Breast epithelium (tissue), 3 donors: ENCODE measurements at regions not wholly inside any gene's neighbourhood (a gene's known extent, or its start where the extent isn't known, plus 50 kb on each side); places are given as distances from the start of the nearest gene placed in this dataset.

ENCODE experiments used
- POLR2A ChIP-seq: fragments of 450-650 bp; IDR thresholded peaks from one replicate; pipeline ENCODE4 v1.6.1; 2016; ENCODE audit warnings: antibody characterized with exemption, mild to moderate bottlenecking, moderate library complexity
- POLR2AphosphoS5 ChIP-seq, 3 donors: sonication (generic); formaldehyde crosslinking; IDR thresholded peaks; one replicate each; pipeline ENCODE4 v1.6.1; 2017; ENCODE audit warnings: antibody characterized with exemption in 3 of 3
- TF ChIP-seq, protein P1 (sequence below), 3 donors: fragments of 450-650 bp; IDR thresholded peaks; one replicate each; pipeline ENCODE4 v1.5.1; 2016 to 2017; ENCODE audit warnings: antibody characterized with exemption in 3 of 3, mild to moderate bottlenecking in 3 of 3, moderate library complexity in 3 of 3

DNA sequence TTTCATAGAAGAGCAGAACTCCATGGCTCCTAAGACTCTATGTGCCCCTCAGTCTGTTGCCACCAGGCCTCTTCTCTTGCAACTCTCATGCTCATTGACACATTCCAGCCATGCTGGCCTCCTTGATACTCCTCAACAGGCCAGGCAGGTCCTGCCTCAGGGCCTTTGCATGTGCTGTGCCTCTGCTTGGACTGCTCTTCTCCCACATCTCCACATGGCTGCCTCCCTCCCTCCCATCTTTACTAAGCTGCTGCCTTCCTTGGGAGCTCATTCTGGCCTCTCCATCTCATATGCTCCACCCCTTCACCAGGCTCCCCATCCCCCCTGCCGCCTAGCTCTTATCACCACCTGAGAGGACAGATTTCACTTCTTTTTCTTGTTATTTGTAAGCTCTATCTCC is 103.8 kb upstream of the GPR26 start:
- TF ChIP-seq, protein P1, sequence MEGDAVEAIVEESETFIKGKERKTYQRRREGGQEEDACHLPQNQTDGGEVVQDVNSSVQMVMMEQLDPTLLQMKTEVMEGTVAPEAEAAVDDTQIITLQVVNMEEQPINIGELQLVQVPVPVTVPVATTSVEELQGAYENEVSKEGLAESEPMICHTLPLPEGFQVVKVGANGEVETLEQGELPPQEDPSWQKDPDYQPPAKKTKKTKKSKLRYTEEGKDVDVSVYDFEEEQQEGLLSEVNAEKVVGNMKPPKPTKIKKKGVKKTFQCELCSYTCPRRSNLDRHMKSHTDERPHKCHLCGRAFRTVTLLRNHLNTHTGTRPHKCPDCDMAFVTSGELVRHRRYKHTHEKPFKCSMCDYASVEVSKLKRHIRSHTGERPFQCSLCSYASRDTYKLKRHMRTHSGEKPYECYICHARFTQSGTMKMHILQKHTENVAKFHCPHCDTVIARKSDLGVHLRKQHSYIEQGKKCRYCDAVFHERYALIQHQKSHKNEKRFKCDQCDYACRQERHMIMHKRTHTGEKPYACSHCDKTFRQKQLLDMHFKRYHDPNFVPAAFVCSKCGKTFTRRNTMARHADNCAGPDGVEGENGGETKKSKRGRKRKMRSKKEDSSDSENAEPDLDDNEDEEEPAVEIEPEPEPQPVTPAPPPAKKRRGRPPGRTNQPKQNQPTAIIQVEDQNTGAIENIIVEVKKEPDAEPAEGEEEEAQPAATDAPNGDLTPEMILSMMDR (IDR thresholded peaks at IDR 0.05), result no peak
- TF ChIP-seq POLR2A (no peak), POLR2AphosphoS5 (IDR thresholded peaks at IDR 0.05) (no peak)
